ENCODE measurements at regions not wholly inside any gene's neighbourhood (a gene's known extent, or its start where the extent isn't known, plus 50 kb on each side); places are given as distances from the start of the nearest gene placed in this dataset.

DNA sequence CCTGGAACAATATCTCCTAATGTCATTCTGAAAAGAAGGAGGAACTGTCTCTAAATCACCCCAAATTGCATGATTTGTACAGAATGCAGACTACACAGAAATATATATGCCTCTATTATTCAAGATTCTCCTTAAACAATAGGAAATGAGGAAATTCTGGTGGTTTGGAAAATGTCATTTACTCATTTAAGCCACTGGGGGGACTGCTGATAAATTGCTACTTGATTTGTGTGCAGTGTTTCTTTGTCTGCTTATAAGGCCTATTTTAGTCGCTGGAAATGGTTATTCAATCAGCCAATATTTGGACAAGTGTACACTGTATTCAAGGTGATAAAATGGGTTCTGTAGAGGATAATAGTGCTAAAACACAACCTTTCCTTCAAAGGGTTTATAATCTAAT lies 801.9 kb upstream of the CELF4 start:
- DNase-seq = peak; percentile 16

DNA sequence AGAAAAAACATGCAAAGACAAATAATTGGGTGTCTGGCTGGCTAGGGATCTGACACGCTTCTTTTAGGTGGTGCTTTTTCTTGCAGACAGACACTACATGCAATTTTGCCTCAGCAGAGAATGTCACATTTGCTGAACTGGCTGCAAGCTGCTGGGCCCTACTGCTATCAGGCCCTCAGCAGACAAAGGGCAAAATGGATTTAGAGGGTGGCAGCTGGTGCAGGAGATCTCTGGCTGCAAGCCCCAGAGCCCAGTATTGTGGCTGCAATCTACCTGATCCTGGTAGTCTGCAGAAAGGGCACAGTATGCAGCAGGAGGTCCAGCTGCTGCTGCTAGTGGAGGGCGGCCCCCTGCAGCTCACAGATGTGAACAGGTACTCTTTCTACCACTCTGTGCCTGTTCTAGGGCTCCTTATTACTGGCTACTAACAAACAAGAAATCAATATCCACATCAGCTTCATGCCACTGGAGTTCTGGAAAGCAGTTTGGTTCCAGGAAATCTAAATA lies 796.7 kb upstream of the CELF4 start:
- no peak for DNase-seq

DNA sequence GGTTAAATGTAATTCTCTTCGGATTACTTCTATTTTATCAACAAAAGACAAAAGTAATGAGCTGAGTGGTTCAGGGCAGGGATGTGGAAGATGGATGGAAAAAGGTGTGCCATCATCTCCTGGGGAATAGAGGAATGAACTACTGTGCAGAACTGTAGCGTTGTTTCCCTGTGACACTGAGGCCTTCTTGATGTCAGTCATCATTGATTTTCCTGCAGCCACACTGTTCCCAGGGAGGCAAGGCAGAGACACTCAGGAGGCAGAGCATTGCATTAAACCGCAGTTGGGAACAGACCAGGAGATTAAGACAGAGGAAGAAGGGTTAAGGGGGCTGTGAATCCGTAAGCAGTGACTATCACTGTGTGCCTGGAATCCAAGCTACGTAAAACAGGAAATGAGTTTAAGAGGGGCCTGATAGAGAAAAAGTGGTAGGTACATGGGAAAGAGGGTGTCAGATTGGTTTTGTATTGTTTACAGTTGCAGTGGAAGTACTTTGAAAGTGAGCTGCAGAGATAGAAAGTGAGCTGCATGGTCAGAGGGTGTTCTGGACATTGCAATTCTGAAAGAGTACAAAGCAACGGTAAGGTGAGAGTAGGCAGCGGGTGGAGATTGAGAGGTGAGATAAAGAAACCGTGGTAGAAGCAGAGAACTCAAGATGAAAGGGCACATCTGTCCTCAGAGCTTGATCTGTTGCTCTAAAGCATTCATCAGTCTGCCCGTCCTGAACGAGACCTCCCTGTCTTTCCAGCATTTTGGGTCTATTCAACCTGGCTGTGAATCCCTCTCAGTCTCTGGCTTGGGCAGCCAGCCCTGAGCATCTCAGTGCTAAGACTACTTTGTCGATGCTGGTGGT lies 793.4 kb upstream of the CELF4 start:
- DNase-seq = no peak

DNA sequence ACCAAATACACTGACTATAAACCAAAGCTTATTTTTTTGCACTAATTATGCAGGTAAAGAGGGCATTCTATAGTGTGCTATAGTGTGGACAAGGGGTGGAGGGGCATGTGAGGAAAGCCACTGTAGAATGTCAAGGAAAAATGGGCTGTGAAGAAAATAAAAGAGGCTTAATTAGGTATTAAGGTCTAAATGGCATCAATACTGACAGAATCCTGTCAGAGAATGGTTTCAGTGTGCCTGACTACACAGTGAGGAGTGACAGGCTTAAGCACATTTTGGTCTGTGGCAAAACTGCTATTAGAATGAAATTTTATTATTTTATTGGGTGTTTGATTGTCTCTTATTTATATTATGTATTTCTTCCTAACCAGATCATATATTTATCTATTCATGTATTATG lies 787.6 kb upstream of the CELF4 start:
- DNase-seq = no peak

DNA sequence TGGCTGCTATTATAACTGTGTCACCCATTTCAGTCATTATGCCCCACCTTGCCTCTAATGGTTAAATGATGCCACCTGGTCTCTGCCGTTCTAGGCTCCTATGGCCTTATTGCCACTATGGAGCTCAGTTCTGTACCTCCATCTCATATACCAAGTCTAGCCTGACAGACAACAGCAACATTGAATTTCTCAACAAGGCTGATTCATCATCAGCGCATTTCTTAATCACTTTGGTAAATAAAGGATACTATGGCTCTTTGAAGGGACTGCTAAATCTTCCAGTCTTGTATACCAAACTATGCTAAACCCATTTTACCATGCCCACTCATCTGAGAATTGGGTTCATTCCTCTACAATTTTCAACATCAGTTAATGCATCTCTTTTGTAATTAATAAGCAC lies 784.5 kb upstream of the CELF4 start:
- DNase-seq = no peak

DNA sequence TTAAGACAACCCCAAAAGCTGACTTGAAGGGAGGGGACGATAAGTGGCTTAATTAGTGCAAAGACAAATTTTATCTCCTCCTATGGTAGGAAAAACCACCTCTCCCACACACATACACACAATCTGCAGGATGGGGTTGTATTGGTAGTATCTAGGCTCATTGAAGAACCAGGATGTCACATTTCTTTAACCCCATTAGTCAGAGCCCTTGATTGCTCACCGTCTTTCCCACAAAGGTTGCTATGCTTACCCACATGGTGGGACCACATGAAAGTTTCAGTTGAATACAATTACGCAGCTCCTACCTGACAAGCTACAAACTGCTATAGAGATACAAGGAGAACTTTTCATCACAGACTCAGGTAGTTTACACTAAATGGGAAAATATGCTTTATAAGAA lies 765.0 kb upstream of the CELF4 start:
- no peak for DNase-seq

DNA sequence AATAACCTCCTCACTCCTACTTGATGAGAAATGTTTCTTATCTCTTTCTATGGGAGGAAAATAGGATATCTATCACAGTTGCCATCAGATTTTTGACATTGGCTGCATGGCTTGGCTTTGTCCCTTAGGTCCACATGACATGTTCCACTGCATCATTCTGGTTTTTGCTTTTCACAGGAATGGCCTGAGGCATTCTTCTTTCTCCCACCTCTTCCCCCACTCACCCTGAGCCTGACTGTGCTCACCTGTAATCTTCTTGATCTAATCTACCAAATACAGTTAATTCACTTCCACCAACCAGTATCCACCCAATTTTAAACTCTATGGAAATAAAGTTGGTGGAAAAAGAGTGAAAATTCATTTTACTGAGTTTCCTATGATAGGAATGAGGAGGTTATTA lies 763.5 kb upstream of the CELF4 start:
- DNase-seq = no peak

GRCh38 chr18:38322206-38322605 lies 756.6 kb upstream of the CELF4 start:
- DNase-seq = no peak

GRCh38 chr18:38321262-38321661 lies 755.7 kb upstream of the CELF4 start:
- no peak for DNase-seq

DNA sequence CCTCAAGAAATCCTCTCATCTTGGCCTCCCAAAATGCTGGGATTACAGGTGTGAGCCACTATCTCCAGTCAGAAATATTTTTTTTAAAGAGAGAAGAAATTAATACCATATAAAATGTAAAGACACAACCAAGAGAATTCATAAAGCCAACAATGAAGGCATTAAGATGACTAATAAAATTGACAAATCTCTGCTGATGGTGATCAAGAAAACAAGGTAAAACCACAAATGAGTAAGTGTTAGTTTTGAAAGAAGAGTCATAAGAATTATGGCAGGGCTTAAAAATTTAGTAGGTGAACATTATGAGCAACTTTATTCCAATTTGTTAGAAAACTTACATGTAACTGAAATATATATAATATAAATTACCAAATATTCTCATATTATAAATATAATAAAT lies 752.8 kb upstream of the CELF4 start:
- no peak for DNase-seq

DNA sequence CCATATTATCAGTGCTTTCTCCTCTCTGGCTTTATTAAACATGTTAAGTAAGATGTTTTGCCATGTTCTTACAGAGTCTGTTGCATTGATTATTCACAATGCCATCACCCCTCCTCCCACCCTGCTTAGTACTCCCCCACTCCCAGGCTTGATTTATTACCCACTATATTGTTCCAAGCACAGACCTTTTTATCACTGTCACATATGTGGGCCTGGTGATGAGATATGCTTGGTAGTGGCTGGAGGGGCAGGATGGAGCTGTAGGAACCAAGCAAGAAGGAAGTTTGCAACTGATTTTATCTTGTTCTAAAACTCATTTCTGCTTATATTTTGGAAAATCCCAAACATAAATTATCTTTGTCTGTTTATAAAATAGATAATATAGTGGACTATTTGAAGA lies 748.2 kb upstream of the CELF4 start:
- peak; percentile 81 for DNase-seq

DNA sequence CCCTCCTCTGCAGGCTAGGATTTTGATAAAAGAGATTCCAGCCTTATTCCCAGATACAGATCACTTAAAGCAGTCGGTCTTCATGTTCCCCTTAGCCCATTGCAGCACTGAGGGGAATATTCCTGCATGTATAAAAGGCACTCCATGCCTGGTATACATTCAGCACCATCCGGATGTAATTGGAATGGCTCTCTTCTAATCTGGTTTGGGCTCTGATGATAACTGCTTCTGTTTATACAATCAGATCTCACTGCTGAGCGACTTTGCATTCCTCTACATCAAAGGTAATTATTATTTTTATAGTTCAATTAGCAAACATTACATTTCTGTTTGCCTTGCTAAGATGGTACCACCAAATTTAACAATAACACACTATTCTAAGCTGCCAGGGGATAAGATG lies 746.9 kb upstream of the CELF4 start:
- DNase-seq = no peak

GRCh38 chr18:38310936-38311335 lies 745.3 kb upstream of the CELF4 start:
- DNase-seq = no peak

DNA sequence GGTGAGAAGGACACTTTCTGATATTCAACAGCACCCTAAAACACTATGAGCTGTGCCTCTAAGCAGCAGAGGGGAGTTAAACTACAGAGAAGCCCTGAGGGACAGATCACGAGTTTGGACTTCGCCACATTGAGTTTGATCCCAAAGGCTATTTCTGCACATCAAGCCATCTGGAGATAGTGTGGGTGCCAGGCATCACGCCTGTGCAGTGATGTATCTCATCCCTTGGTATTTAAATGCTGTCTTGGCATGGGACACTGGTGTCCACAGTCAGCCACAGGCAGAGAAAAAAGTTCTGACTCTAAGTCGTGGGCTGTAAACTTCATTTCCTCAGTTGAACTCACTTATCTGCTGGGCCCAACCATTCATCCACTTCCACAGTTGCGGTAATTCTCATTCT lies 742.3 kb upstream of the CELF4 start:
- no peak for DNase-seq

DNA sequence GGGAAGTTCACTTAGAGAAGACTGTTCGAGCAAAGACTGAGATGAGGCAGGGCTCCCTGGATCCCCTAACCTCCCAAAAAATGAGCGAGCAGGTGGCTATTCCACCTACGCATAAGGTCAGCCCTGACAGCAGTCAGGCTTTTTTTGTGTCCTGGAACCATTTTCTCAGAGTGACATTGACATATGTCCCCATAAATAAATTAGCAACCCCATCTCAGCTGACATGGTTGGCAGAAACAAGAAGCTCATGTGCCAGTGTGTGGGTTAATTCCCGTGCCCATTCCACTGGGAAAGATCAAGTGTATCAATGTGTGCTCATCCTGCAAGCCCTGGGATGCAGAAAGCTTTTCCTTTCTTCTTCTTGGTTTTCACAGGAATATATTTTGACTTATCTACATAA lies 740.4 kb upstream of the CELF4 start:
- DNase-seq = no peak

GRCh38 chr18:38301621-38302020 lies 736.0 kb upstream of the CELF4 start:
- no peak for DNase-seq

DNA sequence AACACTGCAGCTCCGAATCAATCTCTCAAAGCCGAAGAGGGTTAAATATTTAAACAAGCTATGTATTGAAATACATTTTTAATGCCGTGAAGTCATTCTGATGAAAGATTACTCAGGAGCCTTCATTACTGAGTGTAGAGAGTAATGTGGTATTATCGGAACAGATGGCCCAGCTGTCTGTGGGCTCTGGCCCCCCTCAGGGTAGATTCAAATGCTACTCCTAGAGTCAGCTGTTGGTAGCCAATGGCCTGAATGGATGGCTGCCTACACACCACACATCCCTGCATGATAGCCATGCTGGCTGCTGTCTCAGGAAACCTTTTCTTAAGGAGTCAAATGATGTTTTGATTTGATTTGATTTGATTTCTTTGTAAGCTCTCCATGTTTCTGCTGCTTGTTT lies 732.3 kb upstream of the CELF4 start:
- no peak for DNase-seq

DNA sequence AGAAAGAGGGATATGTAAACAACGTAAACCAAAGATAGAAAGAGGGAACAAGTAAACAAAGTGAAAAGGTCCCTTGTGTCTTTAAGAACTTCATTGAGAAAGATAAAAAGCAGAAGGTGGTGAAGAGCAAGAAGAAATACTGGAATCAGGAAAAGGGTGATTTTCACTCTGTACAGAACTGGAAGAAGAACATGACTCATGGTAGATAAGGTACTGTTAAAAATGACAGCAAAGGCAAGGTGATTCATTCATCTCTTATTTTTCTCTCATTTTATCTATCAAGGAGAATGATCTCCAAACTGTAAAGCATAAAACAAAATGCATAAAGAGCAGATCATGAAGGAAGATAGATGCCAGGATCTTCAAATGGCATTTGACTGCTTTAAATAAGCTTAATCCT lies 724.6 kb upstream of the CELF4 start:
- no peak for DNase-seq

- no peak for DNase-seq
These were observed 719.4 kb upstream of the CELF4 start for GRCh38 chr18:38284972-38285371.

DNA sequence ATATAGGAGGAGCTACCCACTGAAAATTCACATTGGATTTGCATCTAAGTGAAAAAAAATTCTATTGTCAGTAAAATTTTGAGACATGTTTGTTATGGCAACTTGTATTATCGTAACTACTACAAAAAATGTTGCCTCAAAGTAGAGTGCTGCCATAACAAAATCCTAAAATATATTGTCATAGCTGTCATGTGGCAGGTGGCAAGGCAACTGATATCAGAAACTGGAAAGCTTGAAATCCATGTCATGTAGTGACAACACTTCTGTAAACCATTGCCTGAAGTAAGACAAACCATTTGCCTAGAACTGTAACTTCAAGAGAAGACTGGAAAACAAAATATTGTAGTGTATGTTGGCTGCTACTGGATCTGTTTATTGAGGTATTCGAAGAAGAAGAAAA lies 697.5 kb upstream of the CELF4 start:
- no peak for DNase-seq

DNA sequence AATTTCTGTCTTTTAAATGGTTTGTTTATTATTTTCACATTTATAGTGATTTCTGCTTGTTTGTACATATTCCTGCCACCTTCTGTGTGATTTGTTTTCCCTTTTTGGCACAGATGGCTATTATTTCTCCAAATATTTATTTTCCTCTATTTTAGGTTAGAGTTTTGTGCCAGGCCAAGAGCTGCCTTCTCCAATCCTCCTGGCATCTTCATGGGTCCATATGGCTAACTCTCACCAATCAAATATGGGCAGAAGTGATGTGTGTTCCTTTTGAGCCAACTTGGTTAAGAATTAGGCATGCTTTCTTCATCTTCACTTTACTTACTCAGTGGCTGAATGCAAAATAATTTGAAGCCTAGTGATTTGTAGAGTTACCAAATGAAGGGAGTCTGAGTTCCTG lies 697.1 kb upstream of the CELF4 start:
- no peak for DNase-seq

- peak; percentile 76 for DNase-seq
These were observed 692.1 kb upstream of the CELF4 start for GRCh38 chr18:38257661-38258060.

- no peak for DNase-seq
These were observed 690.8 kb upstream of the CELF4 start for GRCh38 chr18:38256366-38256765.

- DNase-seq = no peak
These were observed 685.4 kb upstream of the CELF4 start for GRCh38 chr18:38250971-38251370.

- DNase-seq = no peak
These were observed 678.9 kb upstream of the CELF4 start for GRCh38 chr18:38244480-38244879.

Measured in GDM1 (cell line).